ENCODE measurements at regions not wholly inside any gene's neighbourhood (a gene's known extent, or its start where the extent isn't known, plus 50 kb on each side); places are given as distances from the start of the nearest gene placed in this dataset.

DNA sequence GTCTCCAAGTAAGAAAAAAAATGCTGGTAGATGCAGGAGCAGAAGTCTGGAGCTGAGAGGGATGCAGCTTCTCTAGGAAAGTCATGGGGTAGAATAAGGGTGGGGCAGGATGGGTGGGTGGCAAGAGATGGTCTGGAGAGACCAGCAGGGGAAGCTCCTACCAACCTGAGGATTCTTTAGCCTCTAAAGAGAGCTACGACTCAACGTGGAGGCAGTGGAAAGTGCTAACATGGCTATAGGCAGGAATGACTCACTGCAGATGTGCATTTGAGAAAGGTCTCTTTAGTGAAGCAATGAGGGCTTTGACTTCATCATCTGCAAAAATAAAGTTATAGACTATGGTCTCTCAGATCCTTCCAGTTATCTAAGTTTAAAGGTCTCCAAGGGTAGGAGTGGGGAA, 722.8 kb upstream of the RAB6C start:
- DNase-seq (ENCODE audit: low spot score), result no peak

DNA sequence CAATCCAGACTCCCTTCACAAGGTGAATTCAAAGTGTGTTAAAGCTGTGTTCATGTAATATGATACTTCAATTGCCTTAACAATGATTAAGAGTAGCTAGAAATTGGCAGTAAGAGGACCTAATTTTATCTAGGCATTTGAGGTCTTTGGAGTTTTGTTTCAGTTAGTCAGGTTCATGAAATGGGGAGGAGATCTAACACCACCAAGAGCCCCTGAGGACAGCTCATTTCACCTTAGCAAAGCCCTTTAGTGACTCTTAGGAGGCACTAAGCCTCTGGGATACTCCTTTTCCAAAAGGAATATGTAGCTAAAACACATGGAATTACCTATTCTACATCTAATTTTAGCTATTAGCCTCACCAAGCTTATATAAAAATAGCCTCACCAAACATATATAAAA, 716.5 kb upstream of the RAB6C start:
- no peak for DNase-seq (ENCODE audit: low spot score)

DNA sequence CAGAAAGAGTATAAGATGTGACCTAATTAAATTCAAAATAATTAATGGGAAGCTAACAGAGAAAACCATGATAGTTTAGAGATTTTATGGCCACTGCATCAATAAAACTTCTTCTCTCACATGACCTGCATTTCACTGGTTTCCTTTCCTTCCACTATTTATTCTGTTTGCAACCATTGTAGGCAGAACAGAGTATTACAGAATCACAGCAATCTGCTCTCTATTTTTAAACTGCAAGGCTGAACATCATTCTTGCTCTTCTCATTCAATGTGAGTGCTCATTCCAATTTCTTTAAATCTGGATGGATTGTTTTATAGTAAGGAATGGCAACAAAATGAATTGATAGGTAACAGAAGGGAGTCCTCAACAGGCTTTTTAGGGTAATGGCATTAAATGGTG, 715.5 kb upstream of the RAB6C start:
- DNase-seq (ENCODE audit: low spot score), result no peak

DNA sequence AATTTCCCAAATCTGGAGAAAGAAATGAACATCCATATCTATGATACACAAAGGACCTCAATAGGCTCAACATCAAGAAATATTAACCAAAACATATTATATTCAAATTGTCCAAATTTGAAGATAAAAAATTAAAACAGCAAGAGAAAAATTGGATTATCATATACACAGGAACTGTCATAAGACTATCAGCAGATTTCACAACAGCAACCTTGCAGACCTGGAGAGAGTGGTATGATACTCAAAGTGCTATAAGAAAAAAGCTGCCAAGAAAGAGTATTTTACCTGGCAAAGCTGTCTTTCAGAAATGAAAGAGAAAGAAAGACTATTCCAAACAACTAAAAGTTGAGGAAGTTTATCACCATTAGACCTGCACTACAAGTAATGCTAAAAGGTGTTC, 711.9 kb upstream of the RAB6C start:
- DNase-seq (ENCODE audit: low spot score), result no peak

DNA sequence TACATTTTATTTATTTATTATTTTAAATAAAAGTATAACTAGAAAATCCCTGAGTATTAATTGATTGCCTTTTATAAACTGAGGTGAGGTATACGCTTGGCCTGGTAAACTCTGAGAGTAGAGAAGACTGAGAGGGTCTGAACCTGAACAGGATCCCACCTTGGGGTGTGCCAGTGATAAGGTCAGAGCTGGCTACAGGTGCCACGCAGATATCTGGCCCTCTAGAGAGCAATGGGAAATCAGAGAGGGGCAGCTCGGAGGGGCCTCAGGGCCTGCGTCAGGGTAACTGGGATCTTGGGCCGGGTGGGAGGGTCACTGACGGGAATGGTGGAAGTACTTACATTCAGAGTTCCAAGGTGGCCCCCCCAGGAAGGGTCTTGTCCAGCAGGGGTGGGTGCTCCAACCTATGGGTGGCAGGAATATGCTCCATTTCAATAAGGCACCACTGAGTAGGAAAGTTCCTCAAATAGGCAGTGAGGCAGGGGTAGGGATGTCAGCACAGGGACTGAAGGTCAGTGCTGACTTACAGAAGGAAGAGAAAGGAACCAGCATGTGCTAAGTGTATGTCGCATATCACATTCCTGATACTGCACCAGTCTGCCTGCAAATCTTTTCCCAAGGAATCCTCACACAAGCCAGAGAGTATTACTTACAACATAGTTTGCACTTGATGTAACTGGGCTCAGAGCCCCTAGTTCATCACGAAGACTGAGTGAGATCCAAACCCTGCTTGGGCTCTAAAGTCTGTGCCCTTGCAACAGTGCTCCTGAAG, 706.0 kb upstream of the RAB6C start:
- no peak for DNase-seq (ENCODE audit: low spot score)

DNA sequence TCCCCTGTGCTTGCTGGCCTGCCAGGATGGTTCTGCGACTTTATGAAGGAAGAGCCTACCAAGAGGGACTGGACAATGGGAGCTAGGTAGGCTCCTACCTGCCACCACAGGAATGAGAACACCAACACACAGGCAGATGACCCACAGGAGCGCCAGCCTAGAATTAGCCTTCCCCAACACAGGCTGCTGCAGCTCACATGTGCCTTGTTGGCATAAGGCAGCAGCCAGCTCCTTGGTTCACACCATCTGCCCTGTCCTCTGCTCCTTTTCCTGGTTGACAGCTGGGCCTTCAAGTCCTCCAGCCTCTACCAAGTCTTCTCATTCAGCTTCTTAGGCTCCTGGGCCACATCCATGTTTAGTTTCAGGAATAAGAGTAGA, 705.4 kb upstream of the RAB6C start:
- DNase-seq (ENCODE audit: low spot score), result no peak

DNA sequence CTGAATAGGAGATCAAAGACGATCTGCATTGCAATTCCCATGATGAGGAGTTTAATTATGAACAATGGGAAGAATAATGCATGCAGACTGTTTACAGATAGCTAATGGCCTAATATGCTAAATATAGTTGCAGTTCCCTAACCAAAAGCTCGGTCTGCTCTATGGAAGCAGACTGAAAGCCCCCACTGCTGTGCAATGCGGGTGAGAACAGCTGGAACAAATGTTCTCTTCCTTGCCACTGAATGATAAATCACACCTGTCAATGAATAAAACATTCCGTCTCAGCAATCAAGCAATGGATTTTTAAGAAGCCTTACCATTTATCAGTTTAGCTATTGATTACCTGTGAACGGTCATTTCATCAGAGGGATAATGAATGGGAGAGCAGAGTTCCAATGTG, 704.5 kb upstream of the RAB6C start:
- no peak for DNase-seq (ENCODE audit: low spot score)

DNA sequence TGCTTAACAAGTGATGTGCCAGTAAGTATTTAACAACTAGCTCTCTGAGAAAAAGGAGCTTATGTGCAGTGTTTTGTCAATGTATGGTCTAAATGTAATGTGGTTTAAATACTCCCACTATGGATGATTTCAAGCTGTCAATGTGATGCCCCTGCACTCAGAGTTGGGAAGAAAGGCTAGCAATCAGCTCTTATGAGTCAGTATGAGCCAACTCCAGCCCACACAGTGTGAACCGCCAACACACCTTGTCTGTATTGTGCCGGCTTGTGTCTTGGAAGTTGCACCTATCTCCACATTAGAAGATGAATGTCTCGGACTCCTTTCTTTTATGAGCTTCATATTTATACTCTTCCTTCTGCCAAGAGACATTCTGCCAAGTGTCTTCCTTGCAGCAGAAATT, 703.8 kb upstream of the RAB6C start:
- DNase-seq (ENCODE audit: low spot score), result no peak

DNA sequence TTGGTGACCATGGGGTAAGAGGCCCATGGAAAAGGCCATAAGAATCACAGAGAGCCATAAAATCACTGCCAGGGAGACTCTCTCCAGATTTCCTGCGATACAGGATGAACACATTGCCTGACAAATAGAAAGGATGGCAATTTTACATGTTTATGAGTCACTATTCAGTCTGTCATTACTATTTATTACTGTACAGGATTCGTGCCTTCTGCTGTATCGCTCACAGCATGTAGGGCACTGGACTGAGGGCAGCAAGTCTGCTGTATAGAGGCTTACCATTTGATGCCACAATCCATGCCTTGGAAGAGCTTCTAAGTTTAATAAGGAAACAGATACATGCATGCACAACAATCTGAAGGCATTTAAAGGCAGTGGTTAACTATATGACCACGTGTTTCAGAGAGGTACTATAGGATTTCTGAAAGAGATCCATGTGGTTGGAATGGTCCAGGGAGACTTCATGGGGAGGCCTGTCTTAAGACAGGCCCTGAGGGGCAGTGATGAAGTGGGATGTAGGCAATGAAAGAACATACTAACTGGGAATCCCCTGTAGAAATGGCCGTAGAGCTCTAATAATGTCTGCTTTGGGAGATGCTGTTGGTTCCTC, 702.4 kb upstream of the RAB6C start:
- DNase-seq (ENCODE audit: low spot score), result no peak

DNA sequence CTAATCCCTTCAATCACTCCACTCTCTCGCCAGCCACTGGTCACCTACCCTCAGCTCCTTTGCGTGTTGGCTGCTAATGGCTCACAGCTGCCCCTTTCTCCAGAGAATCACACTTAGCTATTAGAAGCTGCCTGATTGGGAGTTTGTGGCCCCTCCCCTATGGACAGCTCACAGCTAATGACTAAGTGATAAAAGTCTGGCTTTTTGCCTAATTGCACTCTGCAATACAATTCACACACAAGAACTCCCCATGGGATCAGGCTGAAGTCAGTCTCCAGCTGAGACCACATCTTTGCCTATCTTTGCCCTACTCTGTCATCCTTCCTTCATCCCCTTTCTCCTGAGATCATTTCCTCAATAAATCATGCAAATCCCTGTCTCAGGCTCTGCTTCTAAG, 701.9 kb upstream of the RAB6C start:
- no peak for DNase-seq (ENCODE audit: low spot score)

DNA sequence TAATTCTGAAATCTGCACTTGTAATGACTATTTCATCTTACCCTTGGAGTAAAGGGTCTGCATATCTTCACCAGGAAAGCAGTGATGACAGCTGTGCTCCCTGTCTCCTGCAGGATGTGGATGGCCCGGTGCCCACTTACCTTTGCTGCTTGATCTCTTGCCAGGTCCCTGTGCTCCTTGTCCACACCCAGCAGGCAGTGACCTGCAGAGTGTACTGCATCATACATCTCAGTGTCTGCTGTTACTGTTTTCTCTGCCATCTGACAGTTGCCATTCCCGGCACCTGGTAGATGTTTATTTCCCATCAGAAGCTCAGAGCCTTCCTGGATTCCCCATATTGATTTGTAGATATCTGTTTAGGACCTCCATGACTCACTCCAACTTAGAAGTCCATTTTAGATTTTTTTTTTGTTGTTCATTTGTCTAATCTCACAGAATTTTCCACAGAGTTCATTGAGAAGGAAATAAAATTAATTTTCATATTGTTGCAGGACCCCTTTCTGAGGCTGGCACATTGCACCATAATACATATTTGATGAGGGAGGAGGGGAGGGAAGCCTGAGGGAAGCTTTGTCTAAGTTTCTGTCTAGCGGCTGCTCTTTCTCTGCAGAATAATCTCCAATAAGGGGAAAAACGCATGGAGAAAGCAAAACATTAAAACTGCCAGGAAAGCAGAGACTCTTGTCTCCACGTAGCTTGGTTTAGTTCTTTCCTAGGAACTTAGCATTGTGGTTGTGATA, 697.5 kb upstream of the RAB6C start:
- DNase-seq (ENCODE audit: low spot score), result no peak

DNA sequence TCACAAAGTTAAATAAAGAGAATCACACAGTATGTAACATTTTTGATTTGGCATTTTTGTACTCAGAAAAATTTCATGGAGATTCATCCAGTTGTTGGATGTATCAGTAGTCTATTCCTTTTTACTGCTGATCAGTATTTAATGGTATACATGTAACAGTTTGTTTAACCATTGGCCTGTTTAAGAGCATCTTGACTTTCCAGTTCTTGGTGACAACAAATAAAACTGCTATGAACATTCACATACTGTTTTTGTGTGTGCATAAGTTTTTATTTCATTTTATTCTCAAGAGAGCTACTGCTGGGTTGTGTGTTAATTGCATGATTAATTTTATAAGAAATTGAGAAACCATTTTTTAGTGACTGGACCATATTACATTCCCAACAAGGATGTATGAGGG, 694.5 kb upstream of the RAB6C start:
- DNase-seq (ENCODE audit: low spot score), result no peak

DNA sequence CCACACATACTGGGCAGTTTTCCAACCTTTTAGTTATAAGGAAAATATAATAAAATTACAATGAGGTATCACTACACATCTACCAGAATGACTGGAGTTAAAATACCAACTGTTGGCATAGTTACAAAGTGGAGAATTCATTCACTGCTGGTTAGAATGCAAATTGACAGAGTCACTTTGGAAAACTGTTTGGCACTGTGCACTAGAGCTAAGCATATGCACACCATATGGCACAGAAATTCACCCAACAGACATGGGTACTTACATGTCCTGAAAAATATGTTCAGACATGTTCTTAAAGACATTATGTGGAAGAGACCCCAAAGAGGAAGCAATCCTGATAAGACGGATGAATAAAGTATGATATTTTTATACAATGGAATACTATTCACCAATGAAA, 686.1 kb upstream of the RAB6C start:
- no peak for DNase-seq (ENCODE audit: low spot score)

DNA sequence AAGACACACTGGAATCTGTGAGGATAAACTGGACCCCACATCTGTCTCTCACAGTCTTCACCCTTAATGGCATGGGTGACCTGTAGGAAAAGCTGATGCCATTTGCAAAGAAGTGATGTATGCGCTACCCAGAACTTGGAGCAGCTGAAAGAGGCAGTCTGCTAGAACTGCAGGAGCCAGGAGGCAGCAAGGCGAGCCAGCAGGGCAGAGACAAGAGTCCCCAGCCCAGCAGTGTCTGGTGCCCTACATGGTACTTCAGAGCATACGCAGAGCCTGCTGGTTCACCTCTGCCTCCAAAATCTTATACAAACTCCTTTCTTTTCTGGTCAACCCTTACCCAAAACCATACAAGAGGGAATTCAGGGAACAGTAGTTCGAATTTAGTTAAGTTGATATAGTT, 683.1 kb upstream of the RAB6C start:
- no peak for DNase-seq (ENCODE audit: low spot score)

DNA sequence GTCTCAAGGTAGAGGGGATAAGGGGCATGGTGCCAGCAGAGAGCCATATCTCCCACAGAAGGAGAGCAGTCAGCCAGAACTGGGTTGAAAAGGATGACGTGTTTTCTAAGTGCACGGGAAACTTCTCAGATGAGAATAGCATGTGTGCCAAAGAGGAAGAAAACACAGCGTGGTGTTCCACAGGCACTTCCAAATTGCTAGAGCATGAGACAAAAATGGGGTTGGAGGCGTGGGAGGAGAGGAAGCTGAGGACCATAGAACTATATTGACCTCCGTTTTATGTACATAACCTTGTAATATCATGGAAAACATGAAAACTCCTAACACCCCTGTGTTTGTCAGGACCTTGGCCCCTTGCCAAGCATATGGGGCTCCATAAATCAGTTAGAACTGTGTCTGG, 682.7 kb upstream of the RAB6C start:
- DNase-seq (ENCODE audit: low spot score), result no peak

DNA sequence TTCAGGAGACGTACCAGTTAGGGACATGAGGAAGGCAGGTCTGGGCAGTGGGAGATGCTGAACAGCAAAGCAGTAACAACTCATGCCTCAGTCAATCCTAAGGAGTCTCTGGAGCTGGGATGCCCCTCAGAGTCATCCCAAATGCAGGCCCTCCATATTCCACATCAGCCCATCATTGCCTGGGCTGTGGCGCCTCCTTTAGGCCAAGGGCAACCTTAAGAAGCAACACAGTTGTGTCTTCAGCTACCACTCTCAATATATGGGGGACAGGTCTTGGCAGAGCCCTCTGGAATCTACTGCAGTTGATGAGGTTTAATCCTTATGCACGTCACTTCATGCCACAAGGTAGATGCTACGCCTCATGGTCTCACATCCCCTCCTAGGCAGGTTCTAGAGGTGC, 682.0 kb upstream of the RAB6C start:
- DNase-seq (ENCODE audit: low spot score), result no peak

DNA sequence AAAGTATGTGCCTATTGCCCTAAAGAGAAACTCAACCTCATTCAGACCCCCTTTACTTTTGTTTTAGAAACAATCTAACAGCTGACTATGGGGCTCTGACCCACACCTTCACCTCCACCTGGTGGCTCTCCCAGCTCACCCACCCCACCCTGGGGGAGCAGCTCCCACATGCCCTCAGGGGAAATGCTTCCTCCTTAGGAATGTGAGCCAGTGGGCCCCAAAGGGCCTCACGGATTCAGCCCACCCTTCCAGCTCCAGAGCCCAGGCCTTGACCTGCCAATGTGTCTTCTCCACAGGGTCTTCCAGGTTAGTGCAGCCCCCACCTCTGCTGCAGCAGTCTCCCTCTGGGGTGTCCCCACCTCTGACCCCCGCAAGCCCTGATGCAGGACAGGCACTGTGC, 680.1 kb upstream of the RAB6C start:
- DNase-seq (ENCODE audit: low spot score), result no peak

DNA sequence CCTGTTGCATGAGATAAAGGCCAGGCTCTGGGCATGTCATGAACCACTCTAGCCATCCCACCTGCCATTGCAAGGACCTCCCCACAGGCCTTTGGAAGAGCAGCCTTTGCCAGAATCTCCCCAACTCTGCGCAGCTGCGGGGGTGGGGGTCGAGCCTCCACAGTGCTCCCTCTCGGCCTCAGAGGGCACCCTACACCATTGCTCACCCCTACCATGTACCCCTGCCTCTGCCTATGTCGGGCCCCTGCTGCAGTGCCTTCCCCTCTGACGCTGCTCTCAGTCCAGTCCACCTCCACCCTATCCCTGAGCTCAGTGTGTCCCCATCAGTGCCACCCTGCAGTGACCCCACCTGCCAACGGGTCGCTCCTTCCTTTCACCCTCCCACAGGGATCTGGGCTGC, 679.7 kb upstream of the RAB6C start:
- no peak for DNase-seq (ENCODE audit: low spot score)

DNA sequence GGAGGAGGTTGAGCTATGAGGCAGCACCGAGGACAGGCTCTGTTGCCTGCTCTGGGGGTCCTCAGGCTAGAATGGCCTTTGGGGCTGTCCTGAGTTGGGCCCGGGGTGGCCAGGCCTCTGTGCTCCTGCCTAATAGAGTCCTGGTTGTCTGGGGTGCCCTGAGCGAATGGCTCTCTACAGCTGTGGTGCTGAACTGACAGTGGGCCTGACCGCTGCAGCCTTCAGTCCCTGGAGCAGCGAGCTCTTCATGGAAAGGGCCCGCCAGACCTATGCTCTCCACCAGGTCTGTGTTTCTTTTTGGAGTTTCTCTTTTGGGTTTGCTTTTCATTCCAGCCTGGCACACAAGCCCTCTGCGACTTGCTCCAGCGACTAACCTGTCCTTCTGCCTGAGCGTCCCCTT, 679.0 kb upstream of the RAB6C start:
- DNase-seq (ENCODE audit: low spot score), result no peak

DNA sequence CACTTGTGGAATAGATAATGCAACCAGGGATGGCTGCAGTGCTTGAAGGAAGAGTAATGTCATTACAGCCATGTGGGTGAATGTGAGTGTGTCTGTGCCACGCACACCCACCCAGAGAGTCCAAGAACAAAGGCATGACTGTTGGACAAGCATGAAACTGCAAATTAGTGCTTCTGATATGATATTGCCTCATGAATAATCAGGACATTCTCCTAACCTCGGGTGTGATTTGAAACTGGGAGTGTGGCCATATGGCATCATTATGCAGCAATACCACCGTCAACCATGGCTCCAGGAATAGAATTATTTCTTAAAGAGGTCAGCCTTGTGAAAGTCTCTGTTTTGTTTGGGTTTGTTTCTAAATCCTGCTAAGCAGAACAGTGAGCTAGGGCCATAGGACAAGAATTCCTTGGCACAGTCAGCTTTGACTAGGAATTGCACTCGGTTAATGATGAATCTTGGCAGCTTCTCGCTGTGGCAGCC, 678.0 kb upstream of the RAB6C start:
- no peak for DNase-seq (ENCODE audit: low spot score)

DNA sequence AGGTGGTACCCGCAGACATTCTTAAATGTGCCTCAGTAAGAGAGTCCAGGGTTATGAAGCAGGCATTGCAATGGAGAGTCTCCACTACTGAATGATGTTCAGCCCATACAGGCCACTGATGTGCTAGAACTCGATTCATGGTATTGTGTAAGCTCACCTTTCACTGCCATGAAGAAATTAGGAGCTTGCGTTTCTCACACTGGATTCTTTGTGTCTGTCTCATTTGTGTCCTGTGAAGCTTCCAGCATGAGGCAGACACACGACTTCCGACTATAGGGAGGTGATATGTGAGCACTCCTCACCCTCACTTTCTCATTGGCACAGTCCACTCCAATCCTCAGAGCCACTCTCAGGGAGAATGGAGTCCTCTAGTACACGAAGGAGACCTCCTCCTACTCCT, 677.4 kb upstream of the RAB6C start:
- DNase-seq (ENCODE audit: low spot score), result no peak

DNA sequence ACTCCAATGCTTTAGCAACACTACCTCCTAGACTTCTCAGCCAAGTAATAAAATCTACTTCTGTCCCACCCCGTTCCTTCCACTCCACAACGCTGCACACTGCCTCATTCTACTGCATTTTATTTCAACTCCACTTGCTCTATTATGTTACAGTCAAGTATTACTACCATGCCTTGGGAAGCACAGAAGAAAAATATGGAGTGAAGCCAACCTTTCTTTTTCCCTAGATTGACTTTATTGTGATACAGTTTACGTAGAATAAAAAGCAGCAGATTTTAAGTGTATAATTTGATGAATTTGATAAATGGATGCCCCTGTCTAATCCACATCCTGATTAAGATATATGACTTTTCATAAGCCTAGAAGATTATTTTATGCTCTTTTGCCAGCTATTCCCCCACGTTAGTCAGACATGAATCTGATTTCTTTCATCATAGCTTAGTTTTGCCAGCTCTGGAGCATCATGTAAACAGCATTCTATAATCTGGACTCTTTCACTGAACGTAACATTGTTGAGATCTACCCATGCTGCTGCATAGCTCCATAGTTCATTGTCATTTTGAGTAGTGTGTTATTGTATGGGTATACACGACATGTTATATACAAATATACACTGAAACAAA, 676.8 kb upstream of the RAB6C start:
- DNase-seq (ENCODE audit: low spot score), result no peak

DNA sequence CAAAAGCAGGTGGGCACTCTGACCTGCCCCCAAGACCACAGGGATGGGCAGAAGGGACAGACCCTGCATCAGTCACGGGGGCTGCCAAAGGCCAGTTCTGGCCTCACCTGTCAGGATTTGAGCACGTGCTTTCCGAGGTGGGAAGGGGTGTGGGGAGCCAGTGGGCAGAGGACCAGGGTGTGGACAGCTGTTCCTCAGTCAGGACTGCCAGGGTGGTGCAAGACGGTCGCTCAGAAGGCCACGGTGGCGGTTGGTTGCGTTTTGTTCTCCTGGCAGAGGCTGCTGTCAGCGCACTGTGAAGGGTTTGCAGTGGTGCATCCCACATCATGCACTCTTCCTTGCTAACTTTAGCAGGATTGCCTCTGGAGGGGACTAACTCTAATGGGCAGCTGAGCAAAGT, 665.3 kb upstream of the RAB6C start:
- DNase-seq (ENCODE audit: low spot score), result no peak

Measured in HuH-7.5 (cell line).